ENCODE measurements at regions not wholly inside any gene's neighbourhood (a gene's known extent, or its start where the extent isn't known, plus 50 kb on each side); places are given as distances from the start of the nearest gene placed in this dataset.
A peak's percentile ranks its signal among the peaks of the same experiment; 100 is the strongest.

DNA sequence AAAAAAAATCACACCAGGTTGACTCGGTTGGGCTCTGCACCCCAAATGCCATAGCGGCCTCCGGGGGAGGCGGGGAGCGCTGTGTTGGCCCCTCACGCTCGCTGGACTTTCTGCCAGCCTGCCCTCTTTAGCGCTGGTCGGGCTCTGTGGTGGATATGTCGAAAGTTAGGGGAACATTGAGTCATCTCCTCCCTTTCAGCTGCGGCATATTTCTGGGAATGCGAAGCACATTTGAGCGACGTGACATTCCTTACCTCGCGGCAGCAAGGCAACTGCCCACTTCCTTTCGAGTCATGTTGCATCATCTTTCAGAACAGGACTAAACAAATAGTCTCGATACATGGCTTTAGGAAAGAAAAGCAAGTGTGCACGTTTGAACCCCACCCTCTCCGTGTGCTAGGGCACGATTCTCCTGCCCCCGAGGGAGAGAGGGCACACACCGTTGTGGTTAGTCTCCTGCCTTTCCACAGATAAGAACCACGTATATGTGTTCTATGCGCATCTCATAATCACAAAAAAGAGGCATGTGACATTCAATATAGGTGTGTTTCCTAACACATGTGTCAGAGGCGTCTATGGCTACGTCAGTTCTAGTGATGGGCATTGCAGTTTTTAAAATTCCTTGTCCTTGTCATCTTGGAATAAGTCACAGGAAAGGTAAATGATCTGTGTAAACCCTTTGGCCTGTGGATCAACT is 105.9 kb upstream of the SLC45A1 start:
- H3K9me3 ChIP-seq: no peaks in the 10 kb centered on the region

DNA sequence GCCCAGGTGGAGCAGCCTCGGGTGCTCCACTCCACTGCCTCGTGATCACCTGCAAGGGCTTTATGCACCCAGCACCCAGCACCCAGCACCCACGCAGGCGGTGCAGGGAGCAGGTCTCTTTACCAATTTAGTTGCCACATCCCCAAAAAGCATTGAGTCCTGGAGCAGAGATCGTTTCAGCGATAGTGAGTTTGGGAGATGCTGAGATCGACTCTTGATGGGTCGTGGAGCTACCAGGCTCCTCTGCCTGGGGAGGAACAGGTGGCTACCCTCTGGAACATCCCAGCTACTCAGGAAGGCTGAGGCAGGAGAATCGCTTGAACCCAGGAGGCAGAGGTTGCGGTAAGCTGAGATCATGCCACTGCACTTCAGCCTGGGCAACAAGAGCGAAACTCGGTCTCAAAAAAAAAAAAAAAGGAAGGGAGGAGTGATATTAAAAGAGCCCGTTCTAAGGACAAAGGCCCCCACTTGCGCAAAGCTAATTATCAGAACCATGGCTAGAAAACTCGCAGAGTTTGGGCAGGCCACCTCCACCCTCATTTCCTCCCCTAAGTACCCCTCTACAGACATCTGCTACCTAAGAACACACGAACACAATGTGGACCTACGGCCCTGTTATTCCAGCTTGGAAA is 106.5 kb upstream of the SLC45A1 start:
- Histone ChIP-seq H3K27ac (peak overlapping the region in 1 of 4 donors; percentile 87), H3K27me3 (no peaks in the 10 kb centered on the region), H3K4me1 (peaks cover 0 to 29% (median 11%) of the 10 kb centered on the region in 3 donors), H3K4me3 (no peak overlapping the region), H3K9me3 (no peaks in the 10 kb centered on the region), H3K36me3 (no peaks in the 10 kb centered on the region)
- WGBS, 2 donors (ENCODE audit: low coverage in 1 of 2): 80 to 93% methylated on average over 4 to 6 of the region's 17 CpGs
- ATAC-seq: no peak
- TF ChIP-seq POLR2A (IDR thresholded peaks at IDR 0.05) (no peak), EP300 (IDR thresholded peaks at IDR 0.05) (no peak), POLR2AphosphoS5 (IDR thresholded peaks at IDR 0.05) (no peak)
- TF ChIP-seq, protein P1, sequence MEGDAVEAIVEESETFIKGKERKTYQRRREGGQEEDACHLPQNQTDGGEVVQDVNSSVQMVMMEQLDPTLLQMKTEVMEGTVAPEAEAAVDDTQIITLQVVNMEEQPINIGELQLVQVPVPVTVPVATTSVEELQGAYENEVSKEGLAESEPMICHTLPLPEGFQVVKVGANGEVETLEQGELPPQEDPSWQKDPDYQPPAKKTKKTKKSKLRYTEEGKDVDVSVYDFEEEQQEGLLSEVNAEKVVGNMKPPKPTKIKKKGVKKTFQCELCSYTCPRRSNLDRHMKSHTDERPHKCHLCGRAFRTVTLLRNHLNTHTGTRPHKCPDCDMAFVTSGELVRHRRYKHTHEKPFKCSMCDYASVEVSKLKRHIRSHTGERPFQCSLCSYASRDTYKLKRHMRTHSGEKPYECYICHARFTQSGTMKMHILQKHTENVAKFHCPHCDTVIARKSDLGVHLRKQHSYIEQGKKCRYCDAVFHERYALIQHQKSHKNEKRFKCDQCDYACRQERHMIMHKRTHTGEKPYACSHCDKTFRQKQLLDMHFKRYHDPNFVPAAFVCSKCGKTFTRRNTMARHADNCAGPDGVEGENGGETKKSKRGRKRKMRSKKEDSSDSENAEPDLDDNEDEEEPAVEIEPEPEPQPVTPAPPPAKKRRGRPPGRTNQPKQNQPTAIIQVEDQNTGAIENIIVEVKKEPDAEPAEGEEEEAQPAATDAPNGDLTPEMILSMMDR (IDR thresholded peaks at IDR 0.05): no peak

More for the DNA sequence above, 105.9 kb upstream of the SLC45A1 start:
- peaks cover 0 to 29% (median 18%) of the 10 kb centered on the region in 3 donors for H3K4me1 ChIP-seq
- no peak overlapping the region for H3K4me3 ChIP-seq
- peak overlapping the region in 1 of 4 donors; percentile 87 for H3K27ac ChIP-seq
- no peaks in the 10 kb centered on the region for H3K36me3 ChIP-seq
- ATAC-seq: peak; percentile 67
- TF ChIP-seq EP300 (IDR thresholded peaks at IDR 0.05) (no peak), POLR2AphosphoS5 (IDR thresholded peaks at IDR 0.05) (peak; percentile 81), POLR2A (IDR thresholded peaks at IDR 0.05) (peak in 1 of 2 donors; percentile 12)
- no peaks in the 10 kb centered on the region for H3K27me3 ChIP-seq
- WGBS, 2 donors (ENCODE audit: low coverage in 1 of 2): 68 to 81% methylated on average over 15 to 21 of the region's 27 CpGs

DNA sequence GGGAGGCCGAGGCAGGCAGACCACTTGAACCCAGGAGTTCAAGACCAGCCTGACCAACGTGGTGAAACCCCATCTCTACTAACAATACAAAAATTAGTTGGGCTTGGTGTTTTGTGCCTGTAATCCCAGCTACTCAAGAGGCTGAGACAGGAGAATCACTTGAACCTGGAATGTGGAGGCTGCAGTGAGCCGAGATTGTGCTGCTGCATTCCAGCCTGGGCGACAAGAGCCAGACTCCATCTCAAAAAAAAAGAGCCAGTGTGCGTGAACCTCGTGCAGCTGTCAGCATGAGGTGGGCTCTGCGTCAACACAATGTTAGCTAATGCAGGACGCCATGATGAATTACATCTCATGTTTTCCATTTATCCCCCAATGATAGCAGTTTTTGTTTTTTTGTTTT is 110.7 kb upstream of the SLC45A1 start:
- Histone ChIP-seq H3K9me3 (no peaks in the 10 kb centered on the region), H3K27ac (peak overlapping the region in 3 of 4 donors; percentile 15 to 98 (median 98)), H3K4me1 (peaks cover 7 to 46% (median 21%) of the 10 kb centered on the region in 3 donors), H3K27me3 (no peaks in the 10 kb centered on the region), H3K36me3 (no peaks in the 10 kb centered on the region), H3K4me3 (no peak overlapping the region)
- ATAC-seq: no peak
- WGBS, 2 donors (ENCODE audit: low coverage in 1 of 2): 86% methylated on average over 4 of the region's 8 CpGs; no CpG with 5 or more reads in 1 of the 2 donors
- TF ChIP-seq POLR2A (IDR thresholded peaks at IDR 0.05) (no peak), POLR2AphosphoS5 (IDR thresholded peaks at IDR 0.05) (no peak), EP300 (IDR thresholded peaks at IDR 0.05) (no peak)
- TF ChIP-seq, protein P1 (IDR thresholded peaks at IDR 0.05): no peak

- ATAC-seq: no peak
- H3K27ac ChIP-seq: peak overlapping the region in 3 of 4 donors; percentile 15 to 98 (median 98)
- H3K27me3 ChIP-seq: no peaks in the 10 kb centered on the region
- H3K36me3 ChIP-seq: no peaks in the 10 kb centered on the region
- WGBS, 2 donors (ENCODE audit: low coverage in 1 of 2): 14 to 77% methylated on average over 1 to 7 of the region's 7 CpGs
- H3K9me3 ChIP-seq: no peaks in the 10 kb centered on the region
- no peak overlapping the region for H3K4me3 ChIP-seq
- peaks cover 7 to 54% (median 29%) of the 10 kb centered on the region in 3 donors for H3K4me1 ChIP-seq
- TF ChIP-seq EP300 (IDR thresholded peaks at IDR 0.05): no peak
- no peak for TF ChIP-seq POLR2A (IDR thresholded peaks at IDR 0.05)
- TF ChIP-seq POLR2AphosphoS5 (IDR thresholded peaks at IDR 0.05): no peak
- TF ChIP-seq, protein P1 (IDR thresholded peaks at IDR 0.05): no peak
Measured at GRCh38 chr1:8206391-8206790, 111.5 kb upstream of the SLC45A1 start.

DNA sequence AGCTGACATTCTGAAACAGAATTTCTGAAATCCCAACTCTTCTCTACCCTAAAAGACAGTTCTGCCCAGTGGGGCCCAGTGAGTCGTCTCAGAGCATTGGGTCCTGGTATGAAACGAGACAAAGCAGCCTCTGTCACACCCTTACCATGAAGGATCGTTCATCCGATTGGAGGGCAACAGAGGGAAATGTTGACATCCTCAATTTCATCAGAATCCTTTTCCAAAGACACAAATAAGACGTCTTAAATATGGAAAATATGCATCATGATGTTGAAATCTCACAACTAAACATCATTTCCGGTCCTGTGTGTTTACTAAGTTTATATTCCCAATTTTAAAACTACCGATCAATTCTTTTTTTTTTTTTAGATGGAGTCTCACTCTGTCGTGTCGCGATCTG is 112.1 kb upstream of the SLC45A1 start:
- Histone ChIP-seq H3K4me1 (peaks cover 13 to 60% (median 29%) of the 10 kb centered on the region in 3 donors), H3K9me3 (no peaks in the 10 kb centered on the region), H3K27me3 (no peaks in the 10 kb centered on the region), H3K36me3 (no peaks in the 10 kb centered on the region), H3K4me3 (no peak overlapping the region), H3K27ac (peak overlapping the region; percentile 95 to 98 (median 98))
- 87 to 90% methylated on average over 8 to 9 of the region's 10 CpGs for WGBS, 2 donors (ENCODE audit: low coverage in 1 of 2)
- TF ChIP-seq, protein P1 (IDR thresholded peaks at IDR 0.05): no peak
- TF ChIP-seq EP300 (IDR thresholded peaks at IDR 0.05): no peak
- no peak for ATAC-seq
